HCT116 (cell line): ENCODE measurements at regions not wholly inside any gene's neighbourhood (a gene's known extent, or its start where the extent isn't known, plus 50 kb on each side); places are given as distances from the start of the nearest gene placed in this dataset.

Experiments
- ATAC-seq: fragments of 200-7000 bp; cut with Tn5 transposase; 2 replicates; pipeline ENCODE4 v1.9.1; 2020; ENCODE audit warnings: mild to moderate bottlenecking, moderate library complexity
- BruUV-seq: library from RNA; stranded (reverse); fragments of 400-500 nt; replicated peaks from 2 replicates; lab custom pipeline; 2021; lab: Mats Ljungman, UMichigan
- CTCF ChIA-PET: fragments of 300-600 bp; sonication (Branson Sonifier 250); formaldehyde crosslinking; loops from one replicate; lab custom pipeline; 2021; ENCODE audit warnings: antibody characterized with exemption; lab: Charles Lee
- POLR2A ChIA-PET: fragments of 300-600, 350-600 bp; sonication (Branson Sonifier 250); formaldehyde crosslinking; loops from one replicate; lab custom pipeline; 2021; ENCODE audit warnings: antibody characterized with exemption; lab: Charles Lee
- RAD21 ChIA-PET, 2 experiments: fragments of 300-600 bp; sonication (Branson Sonifier 250); formaldehyde crosslinking; loops; one replicate each; lab custom pipeline; 2023; ENCODE audit warnings: low total read pairs in 2 of 2; ENCODE audit not compliant: uncharacterized antibody in 2 of 2, unreplicated experiment in 2 of 2, low non-redundant PET in 1 of 2; lab: Charles Lee
- DNase-seq: peaks from one replicate; pipeline ENCODE4 v3.0.0-alpha.2; 2010; ENCODE audit warnings: low read depth, low spot score
- H2AFZ ChIP-seq: fragments of 200-600 bp; shearing (Covaris generic), sonication (generic); 2 replicates; pipeline ENCODE4 v1.6.1; 2017; ENCODE audit warnings: low read depth, mixed run types, mixed read lengths, antibody characterized with exemption, low read length; ENCODE audit not compliant: poor library complexity, severe bottlenecking
- H3K27ac ChIP-seq: 2 replicates; pipeline ENCODE4 v1.5.1; 2012; ENCODE audit warnings: low read depth, low read length
- H3K27me3 ChIP-seq: fragments of 200-600 bp; sonication (generic); 2 replicates; pipeline ENCODE4 v1.6.1; 2016; ENCODE audit warnings: mixed run types, low read length, mixed read lengths; ENCODE audit not compliant: insufficient read depth
- H3K36me3 ChIP-seq, 2 experiments: fragments of 200-500 bp in 1 of 2; fragments of 200-600 bp in 1 of 2; sonication (Bioruptor generic) in 1 of 2; sonication (generic) in 1 of 2; 2 replicates each; pipeline versions ENCODE4 v1.5.1 to v1.6.1; 2014 to 2016; ENCODE audit warnings: low read length in 2 of 2, inconsistent platforms in 1 of 2, mixed read lengths in 1 of 2, mixed run types in 1 of 2; ENCODE audit not compliant: insufficient read depth in 2 of 2, control insufficient read depth in 1 of 2
- H3K4me1 ChIP-seq, 2 experiments: fragments of 200-600 bp in 1 of 2; sonication (generic) in 1 of 2; 2 replicates each; pipeline versions ENCODE4 v1.5.1 to v1.6.1; 2012 to 2017; ENCODE audit warnings: low read length in 2 of 2, inconsistent platforms in 1 of 2, mild to moderate bottlenecking in 1 of 2, mixed read lengths in 1 of 2, mixed run types in 1 of 2, moderate library complexity in 1 of 2; ENCODE audit not compliant: insufficient read depth in 2 of 2, control insufficient read depth in 1 of 2
- H3K4me2 ChIP-seq: fragments of 200-600 bp; sonication (generic); 2 replicates; pipeline ENCODE4 v1.6.1; 2017; ENCODE audit warnings: mixed run types, low read length, mixed read lengths
- H3K4me3 ChIP-seq, 2 experiments: fragments of 200-600 bp in 1 of 2; sonication (generic) in 1 of 2; replicated peaks in 1 of 2; 2 replicates each; pipeline ENCODE4 v1.5.1; 2011 to 2016; ENCODE audit warnings: low read length in 2 of 2, control low read depth in 1 of 2, low read depth in 1 of 2, mild to moderate bottlenecking in 1 of 2, mixed read lengths in 1 of 2, mixed run types in 1 of 2
- H3K79me2 ChIP-seq: fragments of 200-600 bp; sonication (generic); 2 replicates; pipeline ENCODE4 v1.6.1; 2017; ENCODE audit warnings: mild to moderate bottlenecking, mixed run types, low read length, moderate library complexity, mixed read lengths; ENCODE audit not compliant: insufficient read depth
- H3K9ac ChIP-seq: fragments of 200-600 bp; sonication (generic); 2 replicates; pipeline ENCODE4 v1.6.1; 2016; ENCODE audit warnings: low read length, mixed read lengths
- H3K9me2 ChIP-seq: fragments of 200-600 bp; sonication (generic), shearing (Covaris generic); 2 replicates; pipeline ENCODE4 v1.6.1; 2017; ENCODE audit warnings: mixed run types, mild to moderate bottlenecking, moderate library complexity; ENCODE audit not compliant: insufficient read depth
- H3K9me3 ChIP-seq, 2 experiments: fragments of 200-500 bp in 1 of 2; fragments of 200-600 bp in 1 of 2; sonication (Bioruptor generic) in 1 of 2; sonication (generic) in 1 of 2; 2 replicates each; pipeline ENCODE4 v1.6.1; 2014 to 2017; ENCODE audit warnings: low read length in 2 of 2, mixed read lengths in 2 of 2, inconsistent platforms in 1 of 2, low read depth in 1 of 2, mild to moderate bottlenecking in 1 of 2, mixed run types in 1 of 2, moderate library complexity in 1 of 2; ENCODE audit not compliant: control insufficient read depth in 1 of 2, insufficient read depth in 1 of 2
- H4K20me1 ChIP-seq: fragments of 200-600 bp; sonication (generic), shearing (Covaris generic); 2 replicates; pipeline ENCODE4 v1.6.1; 2017; ENCODE audit warnings: mixed run types, mild to moderate bottlenecking, moderate library complexity; ENCODE audit not compliant: insufficient read depth
- CEBPB ChIP-seq: IDR thresholded peaks from 2 replicates; pipeline ENCODE4 v1.6.1; 2012; ENCODE audit warnings: low read depth
- EGR1 ChIP-seq: IDR thresholded peaks from 2 replicates; pipeline ENCODE4 v1.6.1; 2012; ENCODE audit warnings: low read depth
- ELF1 ChIP-seq: IDR thresholded peaks from 2 replicates; pipeline ENCODE4 v1.6.1; 2012; ENCODE audit warnings: low read depth, borderline replicate concordance
- EZH2 ChIP-seq: fragments of 200-600 bp; sonication (generic); IDR thresholded peaks from 2 replicates; pipeline ENCODE4 v1.6.1; 2017; ENCODE audit warnings: antibody characterized with exemption, mixed run types
- FOSL1 ChIP-seq: IDR thresholded peaks from 2 replicates; pipeline ENCODE4 v1.6.1; 2012; ENCODE audit warnings: low read depth
- JUND ChIP-seq: IDR thresholded peaks from 2 replicates; pipeline ENCODE4 v1.6.1; 2012
- POLR2A ChIP-seq: IDR thresholded peaks from 2 replicates; pipeline ENCODE4 v1.7.0; 2011; ENCODE audit warnings: borderline replicate concordance; ENCODE audit not compliant: insufficient read depth, insufficient read length; ENCODE audit errors: extremely low read depth
- POLR2AphosphoS5 ChIP-seq: IDR thresholded peaks from 2 replicates; pipeline ENCODE4 v1.6.1; 2011; ENCODE audit warnings: mild to moderate bottlenecking, low read depth, low read length, moderate library complexity
- TCF7L2 ChIP-seq: IDR thresholded peaks from 2 replicates; pipeline ENCODE4 v1.7.0; 2011; ENCODE audit warnings: borderline replicate concordance, inconsistent platforms; ENCODE audit not compliant: insufficient read depth, insufficient read length; ENCODE audit errors: extremely low read depth
- YY1 ChIP-seq: IDR thresholded peaks from 2 replicates; pipeline ENCODE4 v1.6.1; 2011; ENCODE audit warnings: low read length, low read depth, moderate library complexity, mild to moderate bottlenecking; ENCODE audit not compliant: insufficient replicate concordance; ENCODE audit errors: extremely low read depth
- ZFX ChIP-seq: fragments of 450-650 bp; IDR thresholded peaks from 2 replicates; pipeline ENCODE4 v1.6.1; 2017
- ZNF274 ChIP-seq: fragments of 200-500 bp; sonication (Bioruptor generic); IDR thresholded peaks from 2 replicates; pipeline ENCODE4 v1.6.1; 2014; ENCODE audit warnings: mild to moderate bottlenecking, low read depth, low read length, inconsistent platforms
- intact Hi-C: fragments of 100-400 bp; cut with micrococcal nuclease; formaldehyde crosslinking; loops from 2 replicates; pipeline ENCODE4 v1.10.0; 2022
- TF ChIP-seq, protein P1 (sequence below), 3 experiments: fragments of 200-600 bp in 1 of 3; sonication (generic) in 1 of 3; IDR thresholded peaks in 2 of 3; conservative IDR thresholded peaks in 1 of 3; 2 replicates each; pipeline ENCODE4 v1.5.1; 2012 to 2017; ENCODE audit warnings: low read depth in 2 of 3, low read length in 2 of 3, antibody characterized with exemption in 1 of 3, borderline replicate concordance in 1 of 3, control low read depth in 1 of 3, mild to moderate bottlenecking in 1 of 3, mixed read lengths in 1 of 3, mixed run types in 1 of 3, moderate library complexity in 1 of 3; ENCODE audit not compliant: insufficient read depth in 1 of 3
- TF ChIP-seq, protein P2 (sequence below): IDR thresholded peaks from 2 replicates; pipeline ENCODE4 v1.6.1; 2012; ENCODE audit warnings: low read depth

DNA sequence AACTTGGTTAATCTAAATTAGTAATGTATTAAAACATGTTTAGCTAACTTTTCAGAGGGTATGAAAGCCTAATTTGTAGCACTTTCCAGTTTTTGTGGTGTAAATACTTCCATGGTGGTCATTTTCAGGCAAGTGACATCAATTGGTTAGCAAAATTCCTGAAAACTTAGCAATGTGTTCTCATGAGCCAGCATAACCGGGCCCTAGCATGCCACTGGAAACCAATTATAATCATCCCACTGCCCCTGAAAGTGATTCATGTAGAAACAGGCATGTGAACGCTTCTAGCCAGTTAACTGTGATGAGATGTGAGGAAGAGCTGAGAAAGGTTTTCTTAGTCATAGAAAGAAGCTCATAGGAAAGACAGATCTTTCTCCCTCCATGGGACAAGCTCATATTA, 417.2 kb downstream of the TLR4 start (continued):
- TF ChIP-seq, protein P1, sequence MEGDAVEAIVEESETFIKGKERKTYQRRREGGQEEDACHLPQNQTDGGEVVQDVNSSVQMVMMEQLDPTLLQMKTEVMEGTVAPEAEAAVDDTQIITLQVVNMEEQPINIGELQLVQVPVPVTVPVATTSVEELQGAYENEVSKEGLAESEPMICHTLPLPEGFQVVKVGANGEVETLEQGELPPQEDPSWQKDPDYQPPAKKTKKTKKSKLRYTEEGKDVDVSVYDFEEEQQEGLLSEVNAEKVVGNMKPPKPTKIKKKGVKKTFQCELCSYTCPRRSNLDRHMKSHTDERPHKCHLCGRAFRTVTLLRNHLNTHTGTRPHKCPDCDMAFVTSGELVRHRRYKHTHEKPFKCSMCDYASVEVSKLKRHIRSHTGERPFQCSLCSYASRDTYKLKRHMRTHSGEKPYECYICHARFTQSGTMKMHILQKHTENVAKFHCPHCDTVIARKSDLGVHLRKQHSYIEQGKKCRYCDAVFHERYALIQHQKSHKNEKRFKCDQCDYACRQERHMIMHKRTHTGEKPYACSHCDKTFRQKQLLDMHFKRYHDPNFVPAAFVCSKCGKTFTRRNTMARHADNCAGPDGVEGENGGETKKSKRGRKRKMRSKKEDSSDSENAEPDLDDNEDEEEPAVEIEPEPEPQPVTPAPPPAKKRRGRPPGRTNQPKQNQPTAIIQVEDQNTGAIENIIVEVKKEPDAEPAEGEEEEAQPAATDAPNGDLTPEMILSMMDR (IDR thresholded peaks at IDR 0.05 in 2 of 3, conservative IDR thresholded peaks at IDR 0.05 in 1 of 3; ENCODE audit: borderline replicate concordance in 1 of 3, insufficient read depth in 1 of 3, low read depth in 2 of 3, low read length in 2 of 3) = no peak

DNA sequence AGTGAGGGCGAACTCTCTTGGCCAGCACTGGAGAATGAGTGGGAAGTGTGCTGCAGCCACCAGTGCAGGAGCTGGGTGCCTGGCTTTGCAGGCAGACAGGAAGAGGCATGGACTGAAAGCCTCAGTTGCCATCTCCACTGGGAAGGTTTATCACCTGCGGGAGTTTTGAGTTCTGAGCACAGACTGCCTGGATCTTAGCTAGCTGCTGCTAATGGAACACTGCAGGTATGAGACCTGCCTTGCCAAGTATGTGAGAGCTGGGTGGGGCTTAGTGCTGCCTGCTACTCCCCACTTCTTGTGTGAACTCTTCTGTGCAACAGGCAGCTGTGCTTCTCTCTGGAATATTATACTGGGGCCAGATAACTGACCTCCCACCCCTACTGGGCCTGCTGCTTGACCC, 424.1 kb downstream of the TLR4 start:
- Histone ChIP-seq H3K79me2 (no peaks in the 10 kb centered on the region), H2AFZ (no peak overlapping the region), H4K20me1 (no peaks in the 10 kb centered on the region), H3K27ac (no peak overlapping the region), H3K4me3 (no peak overlapping the region), H3K27me3 (no peaks in the 10 kb centered on the region), H3K4me2 (no peak overlapping the region), H3K36me3 (no peaks in the 10 kb centered on the region), H3K9ac (no peak overlapping the region), H3K9me2 (no peaks in the 10 kb centered on the region), H3K4me1 (no peaks in the 10 kb centered on the region), H3K9me3 (peaks cover 3 to 8% of the 10 kb centered on the region in 2 experiments; a peak in 2 of 4 replicates)
- no TSS peak for BruUV-seq
- DNase-seq = no peak
- TF ChIP-seq EZH2 (no peak), YY1 (no peak), ZFX (no peak)
- ATAC-seq = no peak
- CTCF ChIA-PET = no interaction called here
- RAD21 ChIA-PET = no interaction called here
- intact Hi-C loops = no loop called here
- POLR2A ChIA-PET = no interaction called here

DNA sequence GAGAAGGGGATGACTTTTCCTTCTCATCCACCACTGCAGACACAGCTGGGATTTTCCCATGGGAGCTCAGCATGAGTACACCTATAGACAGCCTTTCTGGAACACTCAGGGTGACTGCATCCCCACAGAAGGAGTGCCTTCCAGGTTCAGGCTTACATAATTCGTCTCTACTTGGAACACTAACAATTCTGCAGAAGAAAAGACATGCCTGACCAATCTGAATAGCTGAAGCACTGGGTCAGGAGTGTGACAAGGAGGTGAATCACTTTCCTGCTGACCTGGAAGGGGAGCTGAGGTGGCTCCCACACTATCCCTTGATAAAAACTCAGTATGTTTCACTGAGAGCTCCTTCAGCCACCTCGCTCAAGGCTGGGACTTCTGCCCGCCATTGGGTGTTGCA, 425.3 kb downstream of the TLR4 start:
- CTCF ChIA-PET = no interaction called here
- Histone ChIP-seq H4K20me1 (no peaks in the 10 kb centered on the region), H3K9ac (no peak overlapping the region), H3K4me3 (no peak overlapping the region), H3K27me3 (no peaks in the 10 kb centered on the region), H2AFZ (no peak overlapping the region), H3K9me3 (peaks cover 4 to 8% of the 10 kb centered on the region in 2 experiments; a peak in 2 of 4 replicates), H3K79me2 (no peaks in the 10 kb centered on the region), H3K9me2 (no peaks in the 10 kb centered on the region), H3K27ac (no peak overlapping the region), H3K4me1 (no peaks in the 10 kb centered on the region), H3K36me3 (no peaks in the 10 kb centered on the region), H3K4me2 (no peak overlapping the region)
- DNase-seq (no peak), ATAC-seq (no peak)
- RAD21 ChIA-PET = no interaction called here
- BruUV-seq = no TSS peak
- POLR2A ChIA-PET = no interaction called here
- intact Hi-C loops = no loop called here
- TF ChIP-seq FOSL1 (no peak), CEBPB (no peak), ELF1 (no peak), POLR2AphosphoS5 (no peak), POLR2A (no peak), EGR1 (no peak), TCF7L2 (no peak), JUND (no peak), ZNF274 (no peak)
- TF ChIP-seq, protein P2, sequence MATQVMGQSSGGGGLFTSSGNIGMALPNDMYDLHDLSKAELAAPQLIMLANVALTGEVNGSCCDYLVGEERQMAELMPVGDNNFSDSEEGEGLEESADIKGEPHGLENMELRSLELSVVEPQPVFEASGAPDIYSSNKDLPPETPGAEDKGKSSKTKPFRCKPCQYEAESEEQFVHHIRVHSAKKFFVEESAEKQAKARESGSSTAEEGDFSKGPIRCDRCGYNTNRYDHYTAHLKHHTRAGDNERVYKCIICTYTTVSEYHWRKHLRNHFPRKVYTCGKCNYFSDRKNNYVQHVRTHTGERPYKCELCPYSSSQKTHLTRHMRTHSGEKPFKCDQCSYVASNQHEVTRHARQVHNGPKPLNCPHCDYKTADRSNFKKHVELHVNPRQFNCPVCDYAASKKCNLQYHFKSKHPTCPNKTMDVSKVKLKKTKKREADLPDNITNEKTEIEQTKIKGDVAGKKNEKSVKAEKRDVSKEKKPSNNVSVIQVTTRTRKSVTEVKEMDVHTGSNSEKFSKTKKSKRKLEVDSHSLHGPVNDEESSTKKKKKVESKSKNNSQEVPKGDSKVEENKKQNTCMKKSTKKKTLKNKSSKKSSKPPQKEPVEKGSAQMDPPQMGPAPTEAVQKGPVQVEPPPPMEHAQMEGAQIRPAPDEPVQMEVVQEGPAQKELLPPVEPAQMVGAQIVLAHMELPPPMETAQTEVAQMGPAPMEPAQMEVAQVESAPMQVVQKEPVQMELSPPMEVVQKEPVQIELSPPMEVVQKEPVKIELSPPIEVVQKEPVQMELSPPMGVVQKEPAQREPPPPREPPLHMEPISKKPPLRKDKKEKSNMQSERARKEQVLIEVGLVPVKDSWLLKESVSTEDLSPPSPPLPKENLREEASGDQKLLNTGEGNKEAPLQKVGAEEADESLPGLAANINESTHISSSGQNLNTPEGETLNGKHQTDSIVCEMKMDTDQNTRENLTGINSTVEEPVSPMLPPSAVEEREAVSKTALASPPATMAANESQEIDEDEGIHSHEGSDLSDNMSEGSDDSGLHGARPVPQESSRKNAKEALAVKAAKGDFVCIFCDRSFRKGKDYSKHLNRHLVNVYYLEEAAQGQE = no peak
